Left ventricle myocardium superior (tissue), 1 donor: ENCODE measurements at regions not wholly inside any gene's neighbourhood (a gene's known extent, or its start where the extent isn't known, plus 50 kb on each side); places are given as distances from the start of the nearest gene placed in this dataset.

Experiments used
- ATAC-seq: fragments of 200-7000 bp; cut with Tn5 transposase; one replicate; pipeline ENCODE4 v1.9.1; 2020; ENCODE audit warnings: mild to moderate bottlenecking, moderate library complexity
- DNase-seq: peaks from one replicate; pipeline ENCODE4 v3.0.0-alpha.2; 2020
- intact Hi-C: fragments of 100-400 bp; cut with micrococcal nuclease; formaldehyde crosslinking; loops from one replicate; pipeline ENCODE4 v1.11.0; 2022
- donor health status: DM: no; HTN: yes; CAD: no; lungs with severe emphysema.

DNA sequence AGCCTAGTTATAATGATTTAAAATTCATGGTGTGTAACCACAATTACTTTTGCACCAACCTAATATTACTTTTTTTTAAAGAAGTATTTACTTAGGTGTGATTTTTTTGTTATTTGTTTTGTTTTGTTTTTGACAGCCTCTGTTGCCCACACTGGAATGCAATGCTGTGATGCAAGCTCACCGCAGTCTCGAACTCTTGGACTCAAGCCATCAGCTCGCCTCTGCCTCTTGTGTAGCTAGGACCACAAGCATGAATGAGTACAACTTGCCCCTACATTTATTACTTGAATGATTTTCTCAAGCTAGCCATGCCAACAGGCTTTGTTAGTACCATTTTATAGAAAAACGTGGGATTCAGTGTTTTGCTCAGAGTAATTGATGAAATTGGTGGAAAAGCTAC lies 488.8 kb upstream of the CPEB2 start:
- no peak for ATAC-seq
- intact Hi-C loops, result no loop called here
- DNase-seq, result no peak

- no peak for ATAC-seq
- intact Hi-C loops, result no loop called here
Observed at GRCh38 chr4:14515556-14515955, 486.7 kb upstream of the CPEB2 start.

DNA sequence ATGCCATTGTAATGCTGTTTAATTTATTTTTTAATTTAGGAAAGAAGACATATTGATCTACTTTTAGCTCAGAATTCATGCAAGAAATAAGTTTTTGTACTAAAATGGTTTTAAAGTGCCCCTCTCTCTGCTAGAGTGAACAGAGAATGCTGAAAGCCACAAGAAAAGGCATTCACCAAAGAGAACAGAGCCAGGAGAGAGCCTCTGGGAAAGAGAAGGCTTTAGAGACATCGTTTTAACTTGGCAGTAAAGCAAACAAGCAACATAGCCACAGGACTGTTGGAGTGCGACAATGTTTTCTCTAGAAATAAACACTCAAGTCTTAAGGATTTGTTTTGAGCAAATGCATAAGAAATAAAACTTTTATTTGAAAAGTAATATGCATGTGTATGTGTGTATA lies 484.1 kb upstream of the CPEB2 start:
- intact Hi-C loops, result no loop called here
- DNase-seq (no peak), ATAC-seq (no peak)

More at GRCh38 chr4:14515556-14515955, 486.7 kb upstream of the CPEB2 start:
- DNase-seq, result no peak

DNA sequence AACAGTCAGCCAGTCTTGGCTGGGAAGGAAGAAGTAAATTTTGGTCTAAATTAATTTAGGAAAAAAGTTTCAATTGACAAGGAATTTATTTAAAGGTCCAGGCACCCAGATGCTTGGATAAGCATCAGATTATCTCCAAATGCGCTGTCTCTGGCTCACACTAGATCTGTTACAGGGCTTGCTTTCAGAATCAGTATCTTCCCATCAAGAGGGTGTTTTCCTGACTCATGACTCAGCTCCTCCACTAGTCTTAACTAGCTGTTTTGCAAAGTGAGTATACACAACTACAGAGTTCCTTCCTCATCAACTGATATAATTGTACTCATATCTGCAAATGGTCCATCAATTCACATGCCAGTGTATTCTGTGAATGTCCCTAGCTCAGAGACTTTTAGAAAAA lies 482.1 kb upstream of the CPEB2 start:
- DNase-seq, result no peak
- ATAC-seq, result no peak
- intact Hi-C loops, result no loop called here

GRCh38 chr4:14524276-14524675 lies 478.0 kb upstream of the CPEB2 start:
- intact Hi-C loops, result no loop called here
- ATAC-seq (no peak), DNase-seq (no peak)

DNA sequence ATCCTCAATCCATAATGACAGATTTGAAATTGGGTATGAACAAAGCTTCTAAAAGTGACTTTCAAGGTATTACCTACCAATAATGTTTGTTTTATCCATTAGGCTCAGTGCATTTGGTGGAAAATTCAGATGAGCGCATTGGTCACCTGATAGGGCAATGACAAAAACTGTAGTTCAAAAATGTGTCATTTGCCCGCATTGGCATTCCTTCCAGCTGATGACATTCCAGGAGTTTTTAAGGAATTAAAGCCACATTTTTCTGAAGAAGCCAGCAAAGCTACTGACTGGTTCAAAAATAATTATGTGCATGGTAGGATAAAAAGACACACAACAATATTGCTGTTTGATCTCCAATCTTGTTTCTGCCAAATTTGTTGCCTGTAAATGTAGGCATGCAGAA lies 473.4 kb upstream of the CPEB2 start:
- intact Hi-C loops, result no loop called here
- ATAC-seq, result no peak
- DNase-seq, result no peak

- DNase-seq (no peak), ATAC-seq (peak; percentile 66)
- intact Hi-C loops, result no loop called here
Observed at GRCh38 chr4:14529653-14530052, 472.6 kb upstream of the CPEB2 start.

GRCh38 chr4:14532436-14532835 lies 469.8 kb upstream of the CPEB2 start:
- intact Hi-C loops, result no loop called here
- no peak for DNase-seq
- no peak for ATAC-seq

GRCh38 chr4:14539246-14539645 lies 463.0 kb upstream of the CPEB2 start:
- intact Hi-C loops, result no loop called here
- ATAC-seq, result no peak
- no peak for DNase-seq

- ATAC-seq, result no peak
- intact Hi-C loops, result no loop called here
- no peak for DNase-seq
Observed at GRCh38 chr4:14545163-14545562, 457.1 kb upstream of the CPEB2 start.

DNA sequence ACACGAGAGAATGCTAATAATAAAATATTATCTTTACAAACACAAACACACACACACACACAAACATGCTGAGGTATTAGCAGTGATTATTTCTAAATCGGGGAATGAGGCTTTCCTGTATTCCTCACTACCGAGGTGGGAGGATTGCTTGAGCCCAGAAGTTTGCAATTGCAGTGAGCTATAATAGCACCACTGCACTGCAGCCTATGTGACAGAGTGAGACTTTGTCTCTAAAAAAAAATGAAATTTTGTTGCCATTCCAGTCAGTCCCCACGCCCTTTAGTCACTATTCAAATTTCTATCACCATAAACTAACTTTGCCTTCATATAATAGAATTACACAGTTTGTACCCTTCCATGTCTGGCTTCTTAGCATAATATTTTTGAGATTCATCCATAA lies 456.5 kb upstream of the CPEB2 start:
- ATAC-seq (no peak), DNase-seq (no peak)
- intact Hi-C loops, result no loop called here

- no peak for DNase-seq
- intact Hi-C loops, result no loop called here
- no peak for ATAC-seq
Observed at GRCh38 chr4:14552119-14552518, 450.2 kb upstream of the CPEB2 start.

DNA sequence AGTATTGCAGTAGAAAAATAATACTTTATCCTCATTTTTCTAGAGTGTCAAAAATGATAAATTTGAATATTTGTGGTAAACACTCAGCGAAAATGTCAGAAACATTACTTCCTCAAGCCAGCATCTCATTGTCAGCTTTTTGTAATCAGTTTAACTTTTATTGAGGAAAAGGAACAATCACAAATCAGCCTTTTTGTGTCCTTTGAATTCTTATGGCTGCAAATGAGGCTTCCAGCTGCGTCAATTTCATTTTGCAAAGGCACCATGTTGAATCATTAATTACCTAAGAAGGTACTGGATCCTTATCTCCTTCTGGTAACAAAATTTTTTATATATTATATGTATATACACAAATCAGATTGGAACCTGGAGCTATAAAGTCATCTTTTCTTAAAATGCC lies 442.6 kb upstream of the CPEB2 start:
- intact Hi-C loops, result no loop called here
- DNase-seq, result no peak
- ATAC-seq, result no peak

DNA sequence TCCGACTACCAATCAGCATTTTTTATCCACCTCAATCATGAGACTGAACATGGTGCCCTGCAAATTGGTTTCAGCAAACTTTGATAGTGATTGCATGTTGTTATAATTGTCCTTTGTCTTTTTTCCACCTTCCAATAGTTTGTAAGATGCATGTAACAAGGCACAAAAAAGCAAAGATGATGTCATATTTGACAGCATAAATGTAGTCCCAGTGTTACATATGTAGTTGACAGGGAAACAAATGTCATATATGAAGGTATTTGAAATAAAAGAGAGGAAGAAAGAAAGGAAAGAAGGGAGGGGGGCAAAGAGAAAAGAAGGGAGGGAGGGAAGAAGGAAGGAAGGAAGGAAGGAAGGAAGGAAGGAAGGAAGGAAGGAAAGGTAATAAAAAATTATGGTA lies 441.7 kb upstream of the CPEB2 start:
- no peak for ATAC-seq
- intact Hi-C loops, result no loop called here
- no peak for DNase-seq

DNA sequence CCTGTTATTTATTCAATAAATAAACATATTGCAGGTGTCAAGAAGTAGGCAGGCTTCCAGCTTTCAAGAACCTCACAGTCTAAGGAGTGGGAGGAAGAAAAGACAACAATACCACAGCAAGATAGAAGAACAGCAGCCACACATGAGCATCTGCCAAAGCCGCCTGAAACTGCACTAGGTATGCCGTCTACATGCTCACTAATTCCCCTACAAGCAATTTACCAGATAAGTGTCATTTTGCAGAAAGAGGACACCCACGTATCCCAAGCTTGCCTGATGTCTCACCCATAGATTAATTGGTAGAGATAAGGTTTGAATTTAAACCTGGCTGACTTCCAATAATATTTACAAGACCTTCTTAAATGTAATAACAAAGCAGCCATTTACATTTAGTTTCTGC lies 439.4 kb upstream of the CPEB2 start:
- no peak for ATAC-seq
- no peak for DNase-seq
- intact Hi-C loops, result no loop called here

GRCh38 chr4:14564281-14564680 lies 438.0 kb upstream of the CPEB2 start:
- intact Hi-C loops, result no loop called here
- ATAC-seq (no peak), DNase-seq (no peak)

GRCh38 chr4:14566518-14566917 lies 435.8 kb upstream of the CPEB2 start:
- intact Hi-C loops, result no loop called here
- no peak for DNase-seq
- no peak for ATAC-seq

- DNase-seq (no peak), ATAC-seq (no peak)
- intact Hi-C loops, result no loop called here
Observed at GRCh38 chr4:14568351-14568750, 433.9 kb upstream of the CPEB2 start.

- intact Hi-C loops, result no loop called here
- ATAC-seq (no peak), DNase-seq (no peak)
Observed at GRCh38 chr4:14575289-14575688, 427.0 kb upstream of the CPEB2 start.

GRCh38 chr4:14575919-14576318 lies 426.4 kb upstream of the CPEB2 start:
- intact Hi-C loops, result no loop called here
- no peak for DNase-seq
- ATAC-seq, result no peak

DNA sequence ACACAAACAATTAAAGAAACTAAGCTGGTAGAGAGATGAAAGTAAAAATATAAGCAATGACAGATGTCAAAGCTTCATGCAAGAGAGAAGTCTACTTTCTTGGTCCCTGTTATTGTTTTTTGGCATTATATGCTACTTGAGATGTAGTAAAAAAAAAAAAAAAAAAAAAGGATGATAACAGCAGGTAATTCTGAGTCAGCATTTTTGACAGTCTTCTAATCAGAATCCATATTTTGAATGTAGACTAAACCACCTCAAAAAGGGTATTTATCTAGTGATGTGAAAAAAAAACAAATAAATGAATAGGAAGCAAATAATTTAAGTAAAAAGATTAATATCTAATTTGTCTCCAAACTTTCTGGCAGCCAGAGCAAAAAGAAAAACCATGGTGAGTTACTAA lies 422.2 kb upstream of the CPEB2 start:
- intact Hi-C loops, result no loop called here
- ATAC-seq (no peak), DNase-seq (no peak)

GRCh38 chr4:14581741-14582140 lies 420.5 kb upstream of the CPEB2 start:
- DNase-seq (no peak), ATAC-seq (no peak)
- intact Hi-C loops, result no loop called here
